ENCODE measurements at regions not wholly inside any gene's neighbourhood (a gene's known extent, or its start where the extent isn't known, plus 50 kb on each side); places are given as distances from the start of the nearest gene placed in this dataset.
A peak's percentile ranks its signal among the peaks of the same experiment; 100 is the strongest.
"Not testable (repeated sequence)": the region's sequence is repeated elsewhere in the genome, so short reads cannot be mapped to it uniquely, and the experiment has no call there.

GRCh38 chr5:90285581-90285980, 124.0 kb downstream of the CETN3 start:
- DNase-seq: no peak

DNA sequence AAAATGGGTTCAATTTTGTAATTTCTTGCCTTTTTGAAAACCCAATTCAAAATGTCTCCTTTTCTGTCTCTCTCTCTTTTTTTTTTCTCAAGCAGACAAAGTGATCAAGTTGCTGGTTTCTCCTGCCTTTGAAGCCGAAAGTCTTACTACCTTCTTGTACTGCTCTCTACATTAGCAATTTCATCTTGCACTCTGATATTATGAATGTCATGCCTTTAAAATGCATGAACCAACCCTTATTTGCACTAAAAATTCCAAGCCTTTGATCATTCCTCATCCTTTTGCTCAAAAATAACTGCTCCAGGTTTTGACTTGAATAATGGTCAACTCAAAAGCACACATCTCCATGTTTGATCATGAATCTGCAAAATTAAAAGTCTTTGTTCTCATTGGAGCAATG, 125.2 kb downstream of the CETN3 start:
- DNase-seq: no peak

DNA sequence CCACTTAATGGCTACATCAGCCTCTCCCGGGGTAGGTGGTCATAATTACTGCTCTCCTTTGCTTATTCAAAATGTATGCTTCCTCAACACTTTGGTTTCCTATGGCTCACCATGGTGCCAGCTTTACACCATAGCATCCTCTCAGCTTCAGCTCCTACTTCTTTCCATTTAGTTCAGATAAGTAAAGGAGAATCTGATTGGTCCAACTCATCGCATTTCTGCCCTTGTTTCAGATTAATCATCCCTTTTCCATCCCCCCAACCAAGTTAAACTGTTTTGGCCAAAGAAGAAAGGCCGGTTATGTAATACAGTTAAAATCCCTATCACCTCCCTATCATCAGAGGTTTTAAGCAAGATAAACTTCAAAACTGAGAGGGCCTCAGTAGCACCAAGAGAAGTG, 130.5 kb downstream of the CETN3 start:
- DNase-seq: no peak

- DNase-seq: no peak
Measured at GRCh38 chr5:90274216-90274615, 135.3 kb downstream of the CETN3 start.

- DNase-seq: no peak
Measured at GRCh38 chr5:90267646-90268045, 141.9 kb downstream of the CETN3 start.

DNA sequence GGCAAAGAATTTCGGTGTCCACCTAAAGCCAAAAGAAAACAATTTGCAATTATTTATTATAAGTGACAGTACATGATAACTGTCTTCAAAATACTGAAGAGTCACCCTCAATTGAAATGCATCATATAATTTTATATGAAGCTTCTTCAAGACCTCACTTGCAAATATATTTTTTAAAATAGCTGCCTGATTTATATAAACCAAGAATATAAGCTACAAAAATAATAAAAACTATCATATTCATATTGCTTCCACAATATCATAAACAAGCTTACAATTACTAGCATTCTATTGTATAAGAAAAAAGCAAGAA, 144.1 kb downstream of the CETN3 start:
- no peak for DNase-seq

DNA sequence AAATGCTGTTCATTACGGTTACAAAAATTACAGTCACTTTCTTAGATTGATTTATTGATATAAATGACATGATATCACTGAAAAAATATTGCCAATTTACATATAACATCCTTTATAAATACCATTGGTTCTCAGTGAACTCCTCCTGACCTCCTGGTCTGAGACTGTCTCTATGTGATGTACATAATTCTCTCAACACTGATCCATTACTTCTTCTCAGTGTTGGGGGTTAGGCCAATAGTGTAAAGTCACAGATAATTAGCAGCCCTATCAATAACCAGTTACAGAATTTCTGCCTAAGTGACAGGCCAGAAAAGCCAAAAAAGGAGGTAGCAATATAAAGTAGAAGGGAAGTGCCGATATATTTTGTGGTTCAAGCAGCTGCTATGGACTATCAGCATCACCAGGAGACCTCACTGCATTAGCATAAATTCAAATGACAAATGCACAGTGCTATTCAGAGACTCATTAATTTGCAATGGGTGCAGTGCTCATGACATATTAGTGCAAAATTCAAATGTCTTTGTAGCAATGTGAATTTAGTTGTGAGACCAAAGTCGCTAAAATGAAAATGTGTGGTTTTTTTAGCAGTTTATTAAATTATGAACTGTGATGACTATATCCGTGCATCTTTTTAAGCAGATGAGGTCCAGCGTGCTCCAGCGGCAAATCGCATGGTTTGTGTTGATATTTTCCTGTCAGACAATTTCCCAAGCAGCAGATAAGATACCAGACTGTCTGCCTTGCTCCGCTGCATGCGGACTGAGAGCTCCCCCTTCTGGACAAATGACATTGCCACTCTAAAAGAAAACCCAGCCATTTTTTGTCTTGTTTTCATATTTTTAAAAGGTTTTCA, 144.6 kb downstream of the CETN3 start:
- peak in 51 of 56 donors; percentile 0 to 81 (median 29) for DNase-seq

GRCh38 chr5:90263102-90263820, 146.3 kb downstream of the CETN3 start:
- no peak for DNase-seq

DNA sequence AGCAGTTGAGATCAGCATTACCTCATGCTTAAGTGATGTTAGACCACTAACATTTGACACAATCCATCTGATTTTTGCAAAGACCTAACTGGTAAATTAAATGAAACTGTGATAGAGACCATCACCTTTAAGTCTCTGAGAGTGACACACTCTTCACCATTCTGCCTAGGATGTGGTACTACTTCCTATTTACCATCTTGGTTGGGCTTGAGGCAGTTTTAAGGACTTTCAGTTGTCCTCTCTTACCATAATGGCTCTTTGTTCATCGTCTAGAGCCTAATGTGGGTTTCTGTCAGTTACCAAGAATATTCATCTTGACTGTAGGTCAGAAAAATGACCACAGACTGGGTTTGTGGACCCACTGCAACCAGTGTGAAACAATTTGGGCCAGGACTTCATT, 158.1 kb downstream of the CETN3 start:
- DNase-seq: no peak

DNA sequence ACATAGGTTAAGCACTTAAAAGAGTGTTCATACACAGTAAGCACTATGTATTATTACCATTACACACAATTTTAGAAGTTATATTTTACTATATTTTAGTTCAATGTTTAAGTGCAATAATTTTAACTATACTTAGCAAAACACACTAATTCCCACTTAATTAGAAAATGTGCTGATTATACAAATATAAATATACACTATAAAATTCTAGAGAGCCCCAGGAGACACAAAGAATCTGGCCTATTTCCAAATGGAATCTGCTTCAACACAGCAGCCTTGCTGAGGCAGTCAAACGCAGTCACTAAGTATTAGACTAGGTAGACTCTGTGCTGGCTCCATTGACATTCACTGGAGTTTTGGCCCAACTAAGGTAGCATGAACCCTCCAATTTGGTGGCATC, 160.9 kb downstream of the CETN3 start:
- no peak for DNase-seq

DNA sequence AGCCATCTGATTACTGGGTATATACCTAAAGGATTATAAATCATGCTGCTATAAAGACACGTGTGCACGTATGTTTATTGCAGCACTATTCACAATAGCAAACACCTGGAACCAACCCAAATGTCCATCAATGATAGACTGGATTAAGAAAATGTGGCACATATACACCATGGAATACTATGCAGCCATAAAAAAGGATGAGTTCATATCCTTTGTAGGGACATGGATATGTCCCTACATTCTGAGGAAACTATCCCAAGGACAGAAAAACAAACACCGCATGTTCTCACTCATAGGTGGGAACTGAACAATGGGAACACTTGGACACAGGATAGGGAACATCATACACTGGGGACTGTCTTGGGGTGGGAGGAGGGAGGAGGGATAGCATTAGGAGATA, 165.7 kb downstream of the CETN3 start:
- not testable (repeated sequence) for DNase-seq

GRCh38 chr5:90233476-90233875, 176.1 kb downstream of the CETN3 start:
- DNase-seq: no peak

DNA sequence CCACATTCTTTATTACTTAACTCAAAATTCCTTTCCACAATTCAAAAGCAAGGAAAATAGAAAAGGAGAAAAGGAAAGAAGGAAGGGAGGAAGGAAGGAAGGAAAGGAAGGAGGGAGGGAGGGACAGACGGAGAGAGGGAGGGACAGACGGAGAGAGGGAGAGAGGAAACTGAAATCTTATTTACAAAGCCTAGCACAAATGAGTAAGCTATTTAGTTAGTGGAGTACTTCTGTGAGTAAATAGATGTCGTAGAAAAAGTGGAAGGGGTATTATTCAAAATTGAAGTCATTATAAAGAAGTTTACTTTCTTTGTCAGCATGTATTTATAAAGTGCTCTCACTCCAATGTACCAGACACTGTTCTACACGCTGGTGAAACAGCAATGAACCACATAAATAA, 177.9 kb downstream of the CETN3 start:
- no peak for DNase-seq

- DNase-seq: no peak
Measured at GRCh38 chr5:90227683-90228082, 181.9 kb downstream of the CETN3 start.

- no peak for DNase-seq
Measured at GRCh38 chr5:90226433-90227099, 183.0 kb downstream of the CETN3 start.

- DNase-seq: no peak
Measured at GRCh38 chr5:90224342-90224741, 185.2 kb downstream of the CETN3 start.

DNA sequence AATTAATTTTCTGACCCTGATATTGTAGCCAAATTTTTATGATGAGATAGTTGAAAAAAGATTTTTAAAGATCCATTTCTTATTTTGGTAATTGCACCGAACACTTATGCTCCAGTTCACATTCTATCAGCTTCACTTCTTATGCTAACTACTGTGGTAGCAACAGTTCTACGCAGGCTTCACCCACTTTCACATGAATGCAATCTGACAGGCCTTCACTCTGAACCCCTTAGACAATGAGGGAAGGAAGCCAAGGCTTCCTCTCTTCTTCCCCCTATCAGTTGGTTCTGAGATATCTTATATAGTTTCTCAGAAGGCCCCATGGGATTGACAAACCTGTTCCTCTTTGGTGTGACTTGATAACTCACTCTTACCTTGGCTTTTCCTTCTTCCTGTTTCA, 185.8 kb downstream of the CETN3 start:
- DNase-seq: no peak

DNA sequence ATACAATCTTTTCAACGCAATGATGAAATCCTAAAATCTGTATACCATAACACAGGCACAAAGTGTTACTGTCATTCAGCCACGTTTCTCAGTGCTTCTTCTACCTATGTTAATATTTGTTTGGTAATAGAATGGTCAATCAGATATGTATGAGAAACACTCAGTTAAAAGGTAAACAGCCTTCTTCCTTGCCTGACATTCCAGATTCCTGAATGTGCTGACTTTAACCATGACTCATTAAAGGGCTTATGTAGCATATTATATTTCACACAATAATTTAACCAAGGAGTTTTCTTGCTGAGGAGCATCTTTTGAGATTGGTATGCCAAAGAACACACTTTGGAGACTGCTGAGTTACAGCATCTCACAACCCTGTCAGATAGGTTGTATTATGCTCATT, 187.6 kb downstream of the CETN3 start:
- DNase-seq: no peak

DNA sequence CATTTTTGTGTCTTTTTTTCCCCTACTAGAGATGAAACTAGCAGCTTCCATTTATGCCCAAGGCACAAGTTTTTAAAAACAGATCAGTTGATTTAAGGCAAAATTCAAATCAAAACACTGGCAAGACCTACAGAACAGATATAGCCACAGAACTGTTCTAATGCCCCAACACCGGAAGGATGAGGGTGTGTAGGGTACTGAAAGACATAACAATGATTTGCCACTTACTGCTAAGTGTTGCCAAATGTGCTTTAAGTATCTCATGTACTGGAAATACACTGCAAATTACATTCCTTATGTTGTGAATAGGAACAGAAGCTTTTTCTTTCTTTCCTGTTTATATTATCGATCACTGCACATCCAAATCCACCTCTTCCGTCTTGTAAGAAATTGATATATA, 189.0 kb downstream of the CETN3 start:
- no peak for DNase-seq

GRCh38 chr5:90214991-90215390, 194.6 kb downstream of the CETN3 start:
- DNase-seq: no peak

DNA sequence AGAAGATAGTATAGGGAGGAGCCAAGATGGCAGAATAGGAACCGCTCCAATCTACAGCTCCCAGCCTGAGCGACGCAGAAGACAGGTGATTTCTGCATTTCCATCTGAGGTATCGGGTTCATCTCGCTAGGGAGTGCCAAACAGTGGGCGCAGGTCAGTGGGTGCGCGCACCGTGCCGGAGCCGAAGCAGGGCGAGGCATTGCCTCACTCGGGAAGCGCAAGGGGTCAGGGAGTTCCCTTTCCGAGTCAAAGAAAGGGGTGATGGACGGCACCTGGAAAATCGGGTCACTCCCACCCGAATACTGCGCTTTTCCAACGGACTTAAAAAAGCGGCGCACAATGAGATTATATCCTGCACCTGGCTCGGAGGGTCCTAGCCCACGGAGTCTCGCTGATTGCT, 201.2 kb downstream of the CETN3 start:
- DNase-seq: not testable (repeated sequence)

DNA sequence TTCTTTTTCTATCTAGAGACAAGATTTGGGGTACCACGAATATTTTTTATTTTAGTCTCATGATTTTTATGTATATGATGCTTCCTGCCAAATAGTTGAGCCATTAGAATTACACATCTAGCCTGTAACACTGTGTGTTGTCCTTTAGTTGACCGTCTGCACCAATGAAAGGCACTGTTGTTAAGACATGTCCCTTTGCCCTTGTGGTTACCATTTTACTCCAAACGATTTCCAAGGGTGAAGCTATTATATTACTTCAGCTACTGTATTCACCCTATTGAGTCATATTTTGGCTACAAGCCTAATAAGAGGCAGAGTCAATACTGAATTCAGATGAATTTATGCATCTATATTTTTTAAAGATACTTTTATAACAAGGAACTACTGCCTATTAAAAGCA, 207.6 kb downstream of the CETN3 start:
- no peak for DNase-seq

Measured in nucleus accumbens (tissue), 56 donors.